GM12864 (cell line): ENCODE measurements at regions not wholly inside any gene's neighbourhood (a gene's known extent, or its start where the extent isn't known, plus 50 kb on each side); places are given as distances from the start of the nearest gene placed in this dataset.

ENCODE experiments used
- DNase-seq: peaks from one replicate; pipeline ENCODE4 v3.0.0-alpha.2; 2011; ENCODE audit warnings: low read depth
- H3K4me3 ChIP-seq: 2 replicates; pipeline ENCODE4 v1.5.1; 2011; ENCODE audit warnings: mild to moderate bottlenecking, low read depth, low read length, control low read depth
- TF ChIP-seq, protein P1 (sequence below): IDR thresholded peaks from 2 replicates; pipeline ENCODE4 v1.5.1; 2011; ENCODE audit warnings: low read depth, mild to moderate bottlenecking, moderate library complexity, low read length, control low read depth, inconsistent platforms; ENCODE audit errors: missing control alignments

DNA sequence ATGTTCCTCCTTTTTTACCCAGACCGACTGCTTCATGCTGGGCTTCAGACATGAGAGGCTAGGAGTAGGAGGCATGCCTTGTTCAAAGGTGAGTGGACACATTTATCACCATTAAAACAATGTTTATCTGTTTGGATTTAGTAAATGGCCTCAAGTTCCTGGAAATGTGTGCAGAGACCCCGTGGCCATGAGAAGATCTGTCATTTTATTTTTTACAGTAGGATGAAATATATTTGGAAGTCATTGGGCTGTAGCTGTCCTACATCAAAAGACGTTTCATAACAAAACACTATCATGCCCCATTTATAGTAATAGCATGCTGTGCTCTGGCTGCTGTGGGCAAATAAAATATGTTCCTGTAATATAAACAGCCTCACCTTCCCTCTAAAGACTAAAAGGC is 403.9 kb upstream of the TNP1 start:
- no peak for DNase-seq
- H3K4me3 ChIP-seq, result no peak overlapping the region
- TF ChIP-seq, protein P1, sequence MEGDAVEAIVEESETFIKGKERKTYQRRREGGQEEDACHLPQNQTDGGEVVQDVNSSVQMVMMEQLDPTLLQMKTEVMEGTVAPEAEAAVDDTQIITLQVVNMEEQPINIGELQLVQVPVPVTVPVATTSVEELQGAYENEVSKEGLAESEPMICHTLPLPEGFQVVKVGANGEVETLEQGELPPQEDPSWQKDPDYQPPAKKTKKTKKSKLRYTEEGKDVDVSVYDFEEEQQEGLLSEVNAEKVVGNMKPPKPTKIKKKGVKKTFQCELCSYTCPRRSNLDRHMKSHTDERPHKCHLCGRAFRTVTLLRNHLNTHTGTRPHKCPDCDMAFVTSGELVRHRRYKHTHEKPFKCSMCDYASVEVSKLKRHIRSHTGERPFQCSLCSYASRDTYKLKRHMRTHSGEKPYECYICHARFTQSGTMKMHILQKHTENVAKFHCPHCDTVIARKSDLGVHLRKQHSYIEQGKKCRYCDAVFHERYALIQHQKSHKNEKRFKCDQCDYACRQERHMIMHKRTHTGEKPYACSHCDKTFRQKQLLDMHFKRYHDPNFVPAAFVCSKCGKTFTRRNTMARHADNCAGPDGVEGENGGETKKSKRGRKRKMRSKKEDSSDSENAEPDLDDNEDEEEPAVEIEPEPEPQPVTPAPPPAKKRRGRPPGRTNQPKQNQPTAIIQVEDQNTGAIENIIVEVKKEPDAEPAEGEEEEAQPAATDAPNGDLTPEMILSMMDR, result no peak

DNA sequence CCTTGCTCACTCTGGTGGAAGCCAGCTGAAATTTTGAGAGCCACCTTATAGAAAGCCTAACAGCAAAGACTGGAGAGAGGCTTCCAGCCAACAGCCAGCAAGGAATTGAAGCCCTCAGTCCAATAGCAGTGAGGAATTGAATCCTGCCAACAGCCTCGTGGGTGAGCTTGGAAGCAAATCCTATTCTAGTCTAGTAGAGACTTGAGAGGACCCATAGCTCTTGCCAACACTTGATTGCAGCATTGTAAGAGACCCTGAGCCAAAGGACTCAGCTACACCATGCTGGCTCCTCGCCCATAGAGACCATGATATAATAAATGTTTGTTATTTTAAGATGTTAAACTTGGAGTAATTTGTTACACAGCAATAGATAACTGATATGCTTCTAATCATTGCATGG is 403.0 kb upstream of the TNP1 start:
- TF ChIP-seq, protein P1, result no peak

DNA sequence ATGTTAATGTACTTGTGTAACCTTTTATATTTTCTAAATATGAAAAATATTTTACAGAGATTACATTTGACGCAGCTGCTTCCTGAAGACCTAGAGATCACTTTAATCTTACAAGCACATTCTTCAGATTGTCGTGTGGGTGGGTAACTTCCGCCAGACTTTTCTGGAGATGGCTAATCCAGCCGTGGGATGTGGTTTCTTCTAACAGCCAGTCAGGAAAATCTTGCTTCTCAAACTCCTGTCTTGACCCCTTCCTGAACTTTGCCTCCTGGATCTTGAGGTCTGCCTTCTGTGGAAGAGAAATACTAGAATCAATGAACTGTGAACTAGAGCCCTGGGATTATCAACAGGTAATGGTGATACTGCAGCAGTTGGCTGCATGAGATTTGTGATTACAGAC is 401.6 kb upstream of the TNP1 start:
- H3K4me3 ChIP-seq, result no peak overlapping the region
- no peak for DNase-seq
- TF ChIP-seq, protein P1, result no peak

More for the DNA sequence above, 403.0 kb upstream of the TNP1 start:
- no peak for DNase-seq
- no peak overlapping the region for H3K4me3 ChIP-seq

DNA sequence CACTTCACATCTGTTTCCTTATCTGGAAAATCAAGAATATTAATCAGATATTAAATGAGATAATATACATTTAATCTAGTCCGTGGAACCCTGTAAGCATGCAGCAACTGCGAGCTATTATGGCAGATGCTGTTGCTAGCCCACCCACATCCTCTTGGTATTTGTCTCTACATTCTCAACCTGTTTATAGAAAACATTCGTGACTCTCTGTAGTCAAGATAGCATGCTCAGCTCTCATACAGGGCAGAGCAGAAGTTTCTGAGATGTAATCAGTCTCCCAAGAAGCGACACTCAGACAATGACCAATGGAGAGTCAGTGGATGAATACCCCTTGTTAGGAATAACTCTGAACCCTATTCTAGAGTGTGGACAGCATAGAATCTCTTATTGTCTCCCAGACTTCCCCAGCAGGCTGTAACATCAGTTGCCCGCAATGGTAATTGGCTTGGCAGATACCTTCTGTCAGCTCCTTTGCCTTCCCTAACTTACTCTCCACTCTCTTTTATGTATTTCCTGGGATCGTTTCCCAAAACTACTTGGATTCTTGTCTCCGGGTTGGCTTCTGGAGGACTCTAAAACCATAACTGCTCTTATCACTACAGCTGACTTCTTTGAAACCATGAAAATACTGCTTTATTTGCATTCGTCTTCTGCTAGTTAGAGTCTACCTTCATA is 400.7 kb upstream of the TNP1 start:
- TF ChIP-seq, protein P1, result no peak
- no peak overlapping the region for H3K4me3 ChIP-seq
- no peak for DNase-seq

DNA sequence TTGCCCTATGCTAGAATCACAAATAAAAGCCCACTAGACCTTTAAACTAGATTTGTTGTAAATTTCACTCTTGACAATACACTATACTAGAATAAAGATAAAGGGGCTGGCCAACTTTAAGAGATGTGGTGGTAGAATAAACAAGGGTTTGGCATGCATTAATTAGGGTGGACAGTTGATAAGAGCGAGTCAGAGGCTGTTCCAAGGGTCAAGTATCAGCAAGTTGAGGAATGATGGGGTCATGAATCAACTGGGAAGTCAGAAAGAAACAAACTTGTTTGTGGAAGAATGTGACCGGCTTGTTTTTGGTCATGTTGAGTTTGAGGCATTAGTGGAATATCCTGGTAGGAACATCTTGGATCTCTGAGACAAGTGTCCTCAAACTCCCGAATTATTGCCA is 398.3 kb upstream of the TNP1 start:
- H3K4me3 ChIP-seq, result no peak overlapping the region
- TF ChIP-seq, protein P1, result no peak
- no peak for DNase-seq

DNA sequence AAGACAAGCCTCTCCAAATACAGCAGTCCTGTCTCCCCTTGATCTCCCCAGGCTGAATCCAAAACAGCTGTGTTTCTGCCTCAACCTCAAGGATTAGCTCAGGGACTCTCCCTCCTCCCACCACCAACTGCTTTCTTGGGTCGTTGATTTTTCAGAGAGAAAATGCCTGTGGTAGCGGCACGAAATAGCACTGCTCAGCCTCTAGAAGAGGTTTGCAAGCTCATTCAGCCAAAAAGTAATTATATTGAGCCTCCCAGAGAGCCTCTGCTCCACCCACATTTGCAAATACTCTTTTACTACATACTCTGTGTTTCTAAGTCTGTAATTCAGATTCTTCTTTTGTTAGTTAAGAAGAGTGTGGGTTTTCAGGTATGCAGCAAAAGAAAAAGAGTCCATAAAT is 396.4 kb upstream of the TNP1 start:
- no peak for DNase-seq
- H3K4me3 ChIP-seq, result no peak overlapping the region
- TF ChIP-seq, protein P1, result no peak

DNA sequence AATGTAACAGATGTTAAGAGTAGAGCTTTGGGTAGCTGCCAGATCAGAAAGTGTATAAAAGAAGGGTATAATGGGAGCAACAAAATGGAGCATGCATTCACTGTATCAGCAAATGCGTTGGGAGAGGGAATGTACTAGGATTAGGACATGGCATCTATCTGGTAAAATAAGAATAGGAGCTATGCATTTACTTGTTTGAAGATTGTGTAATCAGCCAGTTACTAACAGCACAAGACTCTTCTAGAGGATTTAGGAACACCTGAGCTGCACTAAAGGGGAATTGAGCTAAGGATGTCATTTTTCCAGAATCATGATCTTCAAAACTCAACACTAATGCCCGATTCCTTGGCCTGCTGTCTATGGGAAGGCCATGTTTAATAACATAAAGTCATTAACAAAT is 394.2 kb upstream of the TNP1 start:
- no peak overlapping the region for H3K4me3 ChIP-seq
- TF ChIP-seq, protein P1, result no peak
- DNase-seq, result no peak
